GM18873 (cell line): ENCODE measurements at regions not wholly inside any gene's neighbourhood (a gene's known extent, or its start where the extent isn't known, plus 50 kb on each side); places are given as distances from the start of the nearest gene placed in this dataset.

Experiments used
- ATAC-seq: cut with Tn5 transposase; IDR thresholded peaks from one replicate; pipeline ENCODE4 v1.9.1; 2021; ENCODE audit warnings: mild to moderate bottlenecking, moderate library complexity, moderate number of reproducible peaks; ENCODE audit not compliant: unreplicated experiment, low FRiP score

DNA sequence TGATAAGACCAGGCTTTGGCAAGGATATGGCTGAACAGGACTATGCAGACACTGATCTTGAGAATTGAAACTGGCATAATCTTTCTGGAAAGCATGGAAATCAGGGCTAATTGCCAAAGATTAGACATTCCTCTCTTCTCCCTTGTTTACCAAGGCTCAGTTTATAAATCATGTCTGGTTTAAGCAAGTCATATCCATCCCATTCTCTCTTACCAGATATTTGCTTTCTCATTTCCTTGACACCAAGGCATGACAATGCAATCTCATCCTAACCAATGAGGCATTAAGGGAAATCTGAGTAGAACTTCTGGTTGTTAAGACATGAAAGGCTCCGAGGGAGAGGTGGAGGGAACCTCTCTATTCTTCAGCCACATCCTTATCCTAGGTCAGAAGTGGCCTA is 110.3 kb upstream of the CEP85L start:
- ATAC-seq: no peak

- no peak for ATAC-seq
Measured at GRCh38 chr6:118758946-118759345, 107.6 kb upstream of the CEP85L start.

GRCh38 chr6:118755941-118756646 is 104.7 kb upstream of the CEP85L start:
- no peak for ATAC-seq

- ATAC-seq: no peak
Measured at GRCh38 chr6:118752803-118753202, 101.4 kb upstream of the CEP85L start.

DNA sequence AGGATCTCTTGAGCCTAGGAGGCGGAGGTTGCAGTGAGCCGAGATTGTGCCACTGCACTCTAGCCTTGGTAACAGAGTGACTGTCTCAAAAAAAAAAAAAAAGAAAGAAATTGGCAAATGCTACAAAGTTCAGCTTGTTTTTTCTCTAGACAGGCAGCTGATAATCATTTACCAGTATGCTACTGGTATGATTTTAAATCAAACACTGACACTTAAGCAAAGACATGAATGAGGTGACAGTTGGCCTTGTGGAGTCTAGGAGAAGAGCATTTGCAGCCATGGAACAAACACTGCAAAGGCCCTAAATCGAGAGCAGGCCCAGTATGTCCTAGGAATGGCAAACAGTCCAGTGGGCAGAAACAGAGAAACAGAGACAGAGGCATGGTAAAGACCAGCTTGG is 99.7 kb upstream of the CEP85L start:
- ATAC-seq: no peak

DNA sequence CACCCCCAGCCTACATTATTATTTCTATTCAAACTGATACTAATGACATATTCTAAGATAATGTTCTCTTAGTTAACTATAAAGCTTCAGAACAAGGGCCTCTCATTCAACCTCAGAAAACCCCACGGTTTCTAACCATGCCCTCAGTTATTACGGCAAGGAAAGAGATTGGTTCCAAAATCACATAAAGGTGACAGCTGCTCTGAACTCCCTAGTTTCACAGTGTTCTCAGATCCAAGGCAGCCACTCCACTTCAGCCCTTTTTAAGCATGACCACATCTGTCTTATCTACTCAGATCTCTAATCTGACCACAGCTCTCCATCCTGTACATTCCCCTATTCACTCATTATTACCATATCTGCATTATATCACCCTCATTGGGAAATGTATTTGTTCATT is 98.8 kb upstream of the CEP85L start:
- ATAC-seq: no peak

DNA sequence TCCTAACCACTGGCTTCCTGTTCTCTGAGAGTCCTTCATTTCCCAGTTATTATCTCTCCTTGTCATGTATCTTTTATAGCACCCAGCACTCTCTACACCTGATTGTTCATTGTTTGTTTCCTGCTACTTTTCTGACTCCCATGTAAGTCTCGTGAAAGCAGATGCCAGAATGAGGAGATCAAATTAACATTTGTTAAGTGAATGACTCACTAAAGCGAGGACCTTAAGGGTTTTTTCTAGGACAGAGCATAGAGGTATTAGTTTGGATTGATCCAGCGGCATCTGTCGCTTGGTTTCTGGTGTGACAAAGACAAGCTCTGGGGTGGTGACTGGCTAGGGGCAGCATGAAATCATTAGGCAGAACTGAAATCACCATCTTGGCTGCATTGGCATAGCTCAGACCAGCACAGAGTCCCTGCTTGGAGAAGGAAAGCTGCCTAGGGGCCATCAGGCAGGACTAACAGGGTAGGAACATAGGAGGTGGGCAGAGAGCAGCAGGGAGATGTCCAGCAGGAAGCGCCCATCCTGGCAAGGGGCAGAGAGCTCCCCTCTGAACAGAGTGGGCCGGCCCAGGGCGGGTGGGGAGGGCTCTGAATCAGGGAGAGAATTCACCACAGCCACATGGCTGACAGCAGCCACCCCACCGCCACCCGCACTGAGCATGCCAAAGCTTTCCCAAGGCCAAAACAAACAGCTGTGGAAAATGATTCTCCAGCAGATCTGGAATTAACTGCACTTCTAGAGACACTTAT is 97.1 kb upstream of the CEP85L start:
- ATAC-seq: no peak

- no peak for ATAC-seq
Measured at GRCh38 chr6:118746825-118747174, 95.4 kb upstream of the CEP85L start.

DNA sequence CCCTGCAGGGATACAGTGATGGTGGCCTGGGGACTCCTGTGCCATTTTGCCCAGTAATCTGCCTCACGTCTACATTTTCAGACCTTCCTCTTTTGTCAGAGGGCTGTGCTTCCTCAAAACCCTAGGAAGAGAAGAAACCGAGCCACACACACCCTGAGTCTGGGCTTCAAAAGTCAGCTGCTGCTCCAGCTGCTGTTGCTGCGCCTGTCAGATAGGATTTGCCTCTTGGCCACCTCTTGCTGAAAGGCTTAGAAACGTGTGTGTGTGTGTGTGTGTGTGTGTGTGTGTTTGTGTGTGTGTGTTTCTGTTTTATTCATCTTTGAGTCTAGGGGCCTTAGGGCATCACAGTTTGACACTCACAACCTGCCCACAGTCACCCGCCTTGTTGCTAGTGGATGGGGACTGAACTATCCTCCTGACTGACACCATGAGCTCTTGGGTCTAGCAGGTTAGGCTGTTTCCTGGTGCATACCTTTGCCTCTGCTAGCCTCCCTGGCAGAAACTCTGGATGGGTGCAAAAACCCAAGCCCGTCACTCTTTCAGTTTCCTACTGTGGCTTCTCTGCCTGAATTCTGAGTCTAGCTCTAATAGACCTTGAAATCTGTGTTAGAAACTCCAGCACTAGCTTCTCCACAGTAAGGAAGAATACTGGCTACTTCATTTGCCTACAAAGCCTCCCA is 94.9 kb upstream of the CEP85L start:
- no peak for ATAC-seq

DNA sequence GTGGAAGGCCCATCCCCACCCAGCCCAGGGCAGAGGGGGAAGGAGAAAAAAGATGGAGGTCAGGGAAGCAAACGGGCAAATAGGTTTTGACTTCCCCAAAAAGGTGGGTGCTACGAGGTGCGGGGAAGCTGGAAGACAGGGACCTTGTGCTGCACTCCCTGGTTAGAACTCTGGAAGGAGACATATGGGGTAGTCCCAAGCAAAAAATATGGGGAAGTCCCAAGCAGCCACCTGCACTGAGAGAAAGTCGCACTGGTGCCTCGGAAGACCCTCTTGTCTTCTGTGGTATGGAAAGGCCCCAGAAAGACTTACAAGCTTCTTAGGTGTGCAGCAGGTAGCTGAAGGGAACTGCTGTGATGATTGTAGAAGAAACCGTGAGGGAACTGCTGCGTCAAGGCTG is 93.8 kb upstream of the CEP85L start:
- ATAC-seq: no peak

GRCh38 chr6:118744261-118744941 is 93.0 kb upstream of the CEP85L start:
- no peak for ATAC-seq

DNA sequence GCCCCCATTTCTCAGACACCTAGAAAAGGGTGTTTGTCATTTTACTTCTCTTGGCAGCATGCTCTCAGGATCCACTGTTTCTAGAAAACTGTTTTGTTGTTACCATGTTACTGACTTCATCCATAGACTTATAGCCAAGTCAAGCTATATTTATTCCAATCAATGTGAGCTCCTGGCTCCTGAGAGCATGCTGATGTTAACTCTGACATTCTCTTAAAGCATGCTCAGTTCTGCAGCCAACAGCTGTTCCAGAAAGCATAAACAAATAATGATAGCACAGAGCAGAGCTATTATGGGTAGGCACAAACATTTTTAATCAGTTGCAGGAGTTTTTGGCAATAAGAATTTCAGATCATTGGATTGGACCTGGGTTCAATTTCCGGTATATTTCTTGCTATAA is 92.4 kb upstream of the CEP85L start:
- ATAC-seq: no peak

GRCh38 chr6:118740372-118740771 is 89.0 kb upstream of the CEP85L start:
- no peak for ATAC-seq

DNA sequence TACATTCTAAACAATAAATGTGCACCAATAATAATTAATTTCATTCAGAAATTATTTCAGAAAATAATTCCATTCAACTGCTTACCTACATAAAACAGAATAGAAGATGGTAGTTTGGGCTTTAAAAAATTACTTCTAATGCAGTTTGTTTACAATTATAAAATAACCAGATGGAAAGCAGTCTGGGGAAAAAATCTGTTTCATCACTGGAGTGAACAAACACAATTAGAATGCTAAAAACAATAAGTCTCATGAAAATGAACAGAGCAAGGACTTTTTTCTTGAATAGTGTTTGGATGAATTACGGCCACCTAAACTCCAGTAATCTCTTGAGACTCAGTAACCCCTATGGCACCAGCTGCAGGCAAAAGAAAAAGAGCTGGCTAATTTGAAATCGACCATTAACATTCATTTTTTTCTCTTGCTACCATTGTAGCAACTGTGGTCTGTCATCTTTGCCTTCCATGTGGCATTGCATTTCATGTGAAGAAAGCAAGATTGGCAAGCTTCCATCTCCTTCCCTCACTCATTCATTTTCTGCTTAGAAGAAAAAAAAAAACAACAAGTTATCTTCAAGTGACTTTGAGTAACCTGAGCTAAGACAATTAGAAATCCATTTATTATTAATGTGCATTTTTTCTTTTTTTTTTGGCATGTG is 88.4 kb upstream of the CEP85L start:
- no peak for ATAC-seq

GRCh38 chr6:118736440-118736839 is 85.0 kb upstream of the CEP85L start:
- no peak for ATAC-seq

DNA sequence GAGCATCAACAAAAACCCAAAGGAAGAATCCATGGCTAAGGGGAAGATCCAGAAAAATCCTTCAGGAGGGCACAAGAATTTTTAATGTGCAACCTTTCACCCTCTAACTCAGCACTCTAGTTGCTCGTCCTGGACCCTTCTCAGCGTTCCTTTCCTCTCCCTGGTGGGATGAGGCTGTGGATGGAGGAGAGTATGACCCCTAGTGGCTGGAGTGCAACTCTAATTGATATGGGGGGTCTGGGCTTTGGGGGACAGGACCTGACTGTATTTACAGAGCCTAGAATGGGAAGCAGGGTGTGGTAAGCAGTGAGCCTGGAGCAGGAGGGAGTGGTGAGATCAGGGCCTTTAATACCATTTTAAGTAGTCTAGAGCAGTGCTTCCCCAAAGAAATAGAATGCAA is 83.9 kb upstream of the CEP85L start:
- no peak for ATAC-seq

- no peak for ATAC-seq
Measured at GRCh38 chr6:118725944-118726343, 74.6 kb upstream of the CEP85L start.

- peak; percentile 91 for ATAC-seq
Measured at GRCh38 chr6:118724211-118724610, 72.8 kb upstream of the CEP85L start.

- ATAC-seq: no peak
Measured at GRCh38 chr6:118722829-118723813, 71.7 kb upstream of the CEP85L start.

DNA sequence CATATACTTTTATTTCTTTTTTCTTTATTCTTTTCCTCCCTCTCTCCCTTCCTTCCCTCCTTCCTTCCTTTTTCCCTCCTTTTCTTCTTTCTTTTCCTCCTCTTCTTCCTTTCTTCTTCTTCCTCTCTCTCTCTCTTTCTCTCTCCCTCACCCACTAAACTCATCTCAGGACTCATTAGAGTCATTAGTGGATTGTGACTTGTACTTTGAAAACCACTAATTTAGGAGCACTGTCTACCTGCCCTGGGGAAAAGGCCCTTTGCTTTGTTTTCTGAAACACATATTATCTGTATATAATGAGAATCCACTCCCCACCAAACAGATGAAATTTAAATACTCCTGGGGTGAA is 68.7 kb upstream of the CEP85L start:
- no peak for ATAC-seq
